CD4-positive, alpha-beta T cell (primary cell): ENCODE measurements at regions not wholly inside any gene's neighbourhood (a gene's known extent, or its start where the extent isn't known, plus 50 kb on each side); places are given as distances from the start of the nearest gene placed in this dataset.
"Not testable (repeated sequence)": the region's sequence is repeated elsewhere in the genome, so short reads cannot be mapped to it uniquely, and the experiment has no call there.

Experiments used
- ATAC-seq: fragments of 200-7000 bp; cut with Tn5 transposase; one replicate; pipeline ENCODE4 v1.10.0; 2022; ENCODE audit warnings: mild to moderate bottlenecking; ENCODE audit not compliant: poor library complexity
- CTCF ChIA-PET: fragments of 350-600 bp; sonication (Branson Sonifier 250); formaldehyde crosslinking; loops from one replicate; lab custom pipeline; 2021; ENCODE audit warnings: antibody characterized with exemption, inconsistent platforms; lab: Charles Lee
- POLR2A ChIA-PET: fragments of 350-600 bp; sonication (Branson Sonifier 250); formaldehyde crosslinking; loops from one replicate; lab custom pipeline; 2021; ENCODE audit warnings: antibody characterized with exemption, inconsistent platforms; lab: Charles Lee
- DNase-seq, 14 experiments: peaks; one replicate each; pipeline ENCODE4 v3.0.0-alpha.2; 2013 to 2020; ENCODE audit warnings: mixed read lengths in 2 of 14
- H3K27ac ChIP-seq, 2 donors: one replicate each; pipeline versions ENCODE4 v1.5.1 to v1.7.0; 2013; ENCODE audit warnings: low read length in 2 of 2, low read depth in 1 of 2, mild to moderate bottlenecking in 1 of 2
- H3K27me3 ChIP-seq, 2 experiments: 1 replicate in 1 of 2; 2 replicates in 1 of 2; pipeline versions ENCODE4 v1.6.1 to v1.7.0; 2013; ENCODE audit warnings: low read length in 2 of 2, control low read depth in 1 of 2, mild to moderate bottlenecking in 1 of 2, moderate library complexity in 1 of 2; ENCODE audit not compliant: insufficient read depth in 2 of 2, control insufficient read depth in 1 of 2
- H3K36me3 ChIP-seq: one replicate; pipeline ENCODE4 v1.6.1; 2013; ENCODE audit warnings: low read length, control low read depth; ENCODE audit not compliant: insufficient read depth
- H3K4me1 ChIP-seq: one replicate; pipeline ENCODE4 v1.6.1; 2013; ENCODE audit warnings: low read length, control low read depth; ENCODE audit not compliant: insufficient read depth
- H3K4me3 ChIP-seq: one replicate; pipeline ENCODE4 v1.5.1; 2013; ENCODE audit warnings: mild to moderate bottlenecking, low read length, moderate library complexity
- H3K9me3 ChIP-seq, 2 experiments: 1 replicate in 1 of 2; 2 replicates in 1 of 2; pipeline versions ENCODE4 v1.6.1 to v1.7.0; 2013; ENCODE audit warnings: low read length in 2 of 2, mild to moderate bottlenecking in 2 of 2, control low read depth in 1 of 2, moderate library complexity in 1 of 2; ENCODE audit not compliant: control insufficient read depth in 1 of 2, insufficient read depth in 1 of 2
- H3K27ac Mint-ChIP-seq: one replicate; pipeline ENCODE4 v1.8.0; 2020; ENCODE audit warnings: mixed read lengths
- H3K27me3 Mint-ChIP-seq: one replicate; pipeline ENCODE4 v1.8.0; 2021; ENCODE audit warnings: mixed read lengths
- H3K36me3 Mint-ChIP-seq: one replicate; pipeline ENCODE4 v1.8.0; 2021; ENCODE audit warnings: low read depth, mixed read lengths
- H3K4me1 Mint-ChIP-seq: one replicate; pipeline ENCODE4 v1.8.0; 2021; ENCODE audit warnings: low read depth, mixed read lengths
- H3K4me3 Mint-ChIP-seq: one replicate; pipeline ENCODE4 v1.8.0; 2020; ENCODE audit warnings: mild to moderate bottlenecking, mixed read lengths
- H3K9me3 Mint-ChIP-seq: one replicate; pipeline ENCODE4 v1.8.0; 2020; ENCODE audit warnings: mixed read lengths
- intact Hi-C, 2 experiments: fragments of 100-400 bp; cut with DNase I in 1 of 2; cut with micrococcal nuclease in 1 of 2; formaldehyde crosslinking; loops; one replicate each; pipeline versions ENCODE4 v1.15.1 to v1.9.0; 2023 to 2025; cut with DNase I, micrococcal nuclease
- TF ChIP-seq, protein P1 (sequence below): fragments of 200-600 bp; IDR thresholded peaks from one replicate; pipeline ENCODE4 v1.8.0; 2022; ENCODE audit warnings: antibody characterized with exemption, mild to moderate bottlenecking

DNA sequence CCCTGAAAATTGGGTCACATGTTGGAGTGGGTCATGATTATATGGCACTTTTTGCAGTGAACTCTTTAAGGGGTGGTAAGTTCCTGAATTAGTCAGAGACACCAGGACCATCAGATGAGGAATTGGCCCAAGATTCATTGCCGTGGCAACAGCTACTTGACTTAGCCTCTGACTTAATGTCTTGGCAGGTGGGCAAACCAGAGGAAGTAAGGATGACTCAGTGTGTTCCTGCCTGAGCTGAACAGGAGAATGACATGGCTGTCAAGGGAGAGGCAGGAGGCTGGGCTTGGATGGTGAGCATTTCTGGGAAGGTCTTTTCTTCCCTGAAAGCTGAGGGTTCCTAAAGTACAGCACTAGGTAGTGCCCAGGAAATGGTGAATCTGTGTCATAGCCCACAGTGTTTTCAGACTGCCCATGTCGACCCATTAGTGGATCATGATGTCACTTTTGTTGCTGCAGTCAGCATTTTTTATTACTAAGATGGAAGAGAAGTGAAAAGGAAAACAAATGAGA is 170.1 kb upstream of the PWP1 start:
- H3K9me3 ChIP-seq, result peaks cover 0 to 3% of the 10 kb centered on the region in 2 experiments
- Mint-ChIP-seq H3K4me3 (peak overlapping the region; percentile 16), H3K27ac (peak overlapping the region; percentile 4), H3K9me3 (no peaks in the 10 kb centered on the region), H3K4me1 (peaks cover 21% of the 10 kb centered on the region), H3K27me3 (no peaks in the 10 kb centered on the region), H3K36me3 (peaks cover 21% of the 10 kb centered on the region)
- peak in 5 of 14 experiments; percentile 3 to 38 (median 11) for DNase-seq
- no peaks in the 10 kb centered on the region for H3K4me1 ChIP-seq
- ChIA-PET POLR2A (no interaction called here), CTCF (no interaction called here)
- intact Hi-C loops, result no loop called here
- no peak overlapping the region for H3K4me3 ChIP-seq
- no peak overlapping the region for H3K27ac ChIP-seq
- H3K36me3 ChIP-seq, result peaks cover 4% of the 10 kb centered on the region
- no peak for ATAC-seq
- no peaks in the 10 kb centered on the region for H3K27me3 ChIP-seq
- TF ChIP-seq, protein P1, sequence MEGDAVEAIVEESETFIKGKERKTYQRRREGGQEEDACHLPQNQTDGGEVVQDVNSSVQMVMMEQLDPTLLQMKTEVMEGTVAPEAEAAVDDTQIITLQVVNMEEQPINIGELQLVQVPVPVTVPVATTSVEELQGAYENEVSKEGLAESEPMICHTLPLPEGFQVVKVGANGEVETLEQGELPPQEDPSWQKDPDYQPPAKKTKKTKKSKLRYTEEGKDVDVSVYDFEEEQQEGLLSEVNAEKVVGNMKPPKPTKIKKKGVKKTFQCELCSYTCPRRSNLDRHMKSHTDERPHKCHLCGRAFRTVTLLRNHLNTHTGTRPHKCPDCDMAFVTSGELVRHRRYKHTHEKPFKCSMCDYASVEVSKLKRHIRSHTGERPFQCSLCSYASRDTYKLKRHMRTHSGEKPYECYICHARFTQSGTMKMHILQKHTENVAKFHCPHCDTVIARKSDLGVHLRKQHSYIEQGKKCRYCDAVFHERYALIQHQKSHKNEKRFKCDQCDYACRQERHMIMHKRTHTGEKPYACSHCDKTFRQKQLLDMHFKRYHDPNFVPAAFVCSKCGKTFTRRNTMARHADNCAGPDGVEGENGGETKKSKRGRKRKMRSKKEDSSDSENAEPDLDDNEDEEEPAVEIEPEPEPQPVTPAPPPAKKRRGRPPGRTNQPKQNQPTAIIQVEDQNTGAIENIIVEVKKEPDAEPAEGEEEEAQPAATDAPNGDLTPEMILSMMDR, result no peak

DNA sequence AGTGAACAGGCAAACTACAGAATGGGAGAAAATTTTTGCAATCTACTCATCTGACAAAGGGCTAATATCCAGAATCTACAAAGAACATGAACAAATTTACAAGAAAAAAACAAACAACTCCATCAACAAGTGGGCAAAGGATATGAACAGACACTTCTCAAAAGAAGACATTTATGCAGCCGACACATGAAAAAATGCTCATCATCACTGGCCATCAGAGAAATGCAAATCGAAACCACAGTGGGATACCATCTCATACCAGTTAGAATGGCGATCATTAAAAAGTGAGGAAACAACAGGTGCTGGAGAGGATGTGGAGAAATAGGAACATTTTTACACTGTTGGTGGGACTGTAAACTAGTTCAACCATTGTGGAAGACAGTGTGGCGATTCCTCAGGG is 167.8 kb upstream of the PWP1 start:
- H3K27me3 Mint-ChIP-seq, POLR2A ChIA-PET, H3K9me3 ChIP-seq, CTCF ChIA-PET, H3K27ac Mint-ChIP-seq, DNase-seq, H3K27me3 ChIP-seq, H3K4me3 ChIP-seq, intact Hi-C loops, H3K27ac ChIP-seq, ATAC-seq, H3K4me1 ChIP-seq, H3K4me3 Mint-ChIP-seq: not testable (repeated sequence)
- Mint-ChIP-seq H3K36me3 (peaks cover 42% of the 10 kb centered on the region), H3K9me3 (peaks cover 11% of the 10 kb centered on the region), H3K4me1 (peaks cover 21% of the 10 kb centered on the region)
- peaks cover 19% of the 10 kb centered on the region for H3K36me3 ChIP-seq

DNA sequence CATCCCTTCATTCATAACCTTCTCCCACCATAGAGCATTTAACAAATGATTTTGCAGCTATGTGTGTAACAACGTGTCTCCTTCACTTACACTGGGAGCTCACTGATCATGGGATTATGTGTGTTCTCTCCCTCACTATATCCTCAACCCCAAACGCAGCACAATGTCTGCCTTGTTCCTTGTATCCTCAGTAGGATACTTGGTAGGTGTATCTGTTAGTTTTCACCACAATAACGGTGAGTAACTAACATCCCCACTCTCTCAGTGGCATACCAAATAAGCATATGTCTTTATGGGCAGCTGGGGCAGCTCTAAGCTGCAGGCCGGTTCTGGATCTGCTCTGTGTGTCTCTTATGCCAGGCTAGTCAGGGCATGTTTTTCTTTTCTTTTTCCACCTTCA is 166.7 kb upstream of the PWP1 start:
- TF ChIP-seq, protein P1, result no peak
- no peak for ATAC-seq
- peaks cover 22% of the 10 kb centered on the region for H3K36me3 ChIP-seq
- peaks cover 0 to 4% of the 10 kb centered on the region in 2 experiments for H3K9me3 ChIP-seq
- no peaks in the 10 kb centered on the region for H3K27me3 Mint-ChIP-seq
- peaks cover 11% of the 10 kb centered on the region for H3K9me3 Mint-ChIP-seq
- intact Hi-C loops, result no loop called here
- H3K27me3 ChIP-seq, result no peaks in the 10 kb centered on the region
- ChIA-PET CTCF (no interaction called here), POLR2A (no interaction called here)
- no peak for DNase-seq
- peaks cover 13% of the 10 kb centered on the region for H3K4me1 Mint-ChIP-seq
- H3K4me1 ChIP-seq, result no peaks in the 10 kb centered on the region
- no peak overlapping the region for H3K4me3 Mint-ChIP-seq
- no peak overlapping the region for H3K4me3 ChIP-seq
- H3K27ac Mint-ChIP-seq, result no peak overlapping the region
- peaks cover 50% of the 10 kb centered on the region for H3K36me3 Mint-ChIP-seq
- no peak overlapping the region for H3K27ac ChIP-seq
